HG02981 (cell line): ENCODE measurements at regions not wholly inside any gene's neighbourhood (a gene's known extent, or its start where the extent isn't known, plus 50 kb on each side); places are given as distances from the start of the nearest gene placed in this dataset.
"Not testable (repeated sequence)": the region's sequence is repeated elsewhere in the genome, so short reads cannot be mapped to it uniquely, and the experiment has no call there.

Experiments
- ATAC-seq: cut with Tn5 transposase; IDR thresholded peaks from one replicate; pipeline ENCODE4 v1.9.1; 2021; ENCODE audit warnings: mild to moderate bottlenecking, moderate library complexity; ENCODE audit not compliant: unreplicated experiment

DNA sequence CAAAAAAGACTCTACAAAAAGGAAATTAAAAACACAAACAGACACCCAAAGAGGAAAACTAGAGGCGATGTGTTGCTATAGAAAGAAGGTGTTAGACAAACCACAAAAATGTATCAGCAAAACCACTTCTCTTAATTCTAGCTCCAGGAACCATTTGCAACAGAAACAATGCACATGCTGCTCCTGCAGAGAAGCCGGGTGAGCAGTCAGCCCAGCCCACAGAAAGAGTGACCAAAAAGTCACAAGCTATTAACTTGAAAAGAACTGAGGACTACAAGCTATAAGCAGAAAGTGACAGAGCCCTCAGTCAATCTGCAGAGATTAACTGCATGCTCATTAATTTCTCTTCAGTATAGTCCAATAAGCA, 96.2 kb upstream of the KLHL13 start:
- ATAC-seq, result peak; percentile 82

DNA sequence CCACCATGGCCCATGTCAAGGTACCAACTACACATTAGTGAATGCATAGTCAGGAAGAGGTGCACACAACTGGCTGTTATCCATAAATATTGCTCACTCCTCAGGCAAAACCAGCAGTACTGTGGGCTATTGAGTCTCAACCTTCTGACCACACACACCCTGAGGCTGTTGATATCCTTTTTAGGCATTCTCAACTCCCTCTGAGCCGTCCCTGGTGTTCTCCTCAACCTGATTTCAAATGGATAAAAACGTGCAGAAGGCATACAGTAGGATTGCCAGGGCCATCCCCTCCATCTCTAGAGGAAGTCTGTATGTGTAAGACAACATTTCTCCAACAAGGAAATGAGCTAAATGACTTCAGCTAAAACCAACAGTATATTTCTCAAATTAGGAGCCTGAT, 98.7 kb upstream of the KLHL13 start:
- ATAC-seq, result no peak

DNA sequence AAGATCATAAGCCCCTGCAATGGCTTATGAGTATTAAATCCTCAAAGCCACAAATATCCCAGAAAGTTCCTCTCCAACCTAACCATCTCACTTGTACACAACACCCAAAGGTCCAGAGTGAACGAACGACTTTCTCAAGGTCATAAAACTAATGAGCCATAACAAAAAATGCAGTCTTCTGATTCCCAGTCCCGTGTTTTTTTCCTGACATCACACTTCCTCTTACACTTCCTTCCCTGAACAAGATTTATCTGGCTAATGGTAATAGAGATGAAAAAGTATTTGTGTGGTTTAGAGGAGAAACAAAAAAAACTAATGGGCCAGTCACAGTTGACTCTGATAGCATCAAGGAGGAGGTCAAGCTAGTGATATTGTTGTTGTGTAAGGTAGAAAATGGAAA, 99.5 kb upstream of the KLHL13 start:
- ATAC-seq, result no peak

DNA sequence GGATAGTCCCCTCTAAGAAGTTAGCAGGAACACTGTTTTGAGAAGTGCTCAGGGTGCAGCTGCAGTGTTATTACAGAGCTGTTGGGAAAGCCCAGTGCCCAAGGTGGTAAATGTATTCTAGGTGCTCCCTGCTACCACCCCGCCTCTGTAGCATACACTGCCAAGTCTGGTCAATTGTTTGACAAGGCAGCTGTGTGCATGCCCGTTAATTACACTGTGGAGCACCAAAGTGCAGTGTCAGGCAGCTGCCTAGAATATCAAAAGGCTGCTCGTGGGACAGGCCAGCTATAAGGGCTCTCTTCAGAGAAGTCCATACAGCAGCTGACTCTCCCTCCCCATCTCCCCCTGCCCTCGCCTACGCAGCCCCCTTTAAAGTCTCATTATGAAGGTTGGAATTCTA, 99.9 kb upstream of the KLHL13 start:
- no peak for ATAC-seq

DNA sequence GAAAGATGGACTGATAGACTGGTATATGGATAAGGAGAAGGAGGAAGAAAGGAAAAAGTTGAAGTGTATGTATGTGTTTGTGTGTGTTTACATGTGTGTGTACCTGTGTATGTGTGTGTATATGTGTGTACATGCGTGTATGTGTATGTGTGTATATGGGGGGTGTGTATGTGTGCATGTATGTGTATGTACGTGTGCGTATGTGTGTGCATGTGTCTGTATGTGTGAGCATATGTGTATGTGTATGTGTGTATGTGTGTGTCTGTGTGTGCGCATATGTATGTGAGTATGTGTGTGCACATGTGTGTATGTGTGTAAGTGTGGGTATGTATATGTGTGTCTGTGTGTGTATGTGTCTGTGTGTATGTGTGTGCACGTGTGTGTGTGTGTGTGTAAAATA, 101.5 kb upstream of the KLHL13 start:
- no peak for ATAC-seq

DNA sequence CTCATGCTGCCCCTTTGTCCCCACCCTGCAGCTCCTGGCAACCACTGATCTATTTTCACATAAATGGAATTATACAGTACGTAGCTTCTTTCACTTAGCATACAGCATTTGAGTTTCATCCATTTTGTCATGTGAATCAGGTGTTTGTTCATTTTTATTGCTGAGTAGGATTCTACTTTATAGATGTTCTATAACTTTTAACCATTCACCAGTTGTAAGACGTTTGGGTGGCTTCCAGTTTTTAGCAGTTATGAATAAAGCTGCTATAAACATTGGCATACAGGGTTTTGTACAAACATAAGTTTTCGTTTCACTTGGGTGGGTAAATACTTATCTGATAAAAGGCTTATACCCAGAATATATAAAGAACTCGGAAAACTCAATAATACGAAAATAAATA, 102.3 kb upstream of the KLHL13 start:
- ATAC-seq, result no peak

DNA sequence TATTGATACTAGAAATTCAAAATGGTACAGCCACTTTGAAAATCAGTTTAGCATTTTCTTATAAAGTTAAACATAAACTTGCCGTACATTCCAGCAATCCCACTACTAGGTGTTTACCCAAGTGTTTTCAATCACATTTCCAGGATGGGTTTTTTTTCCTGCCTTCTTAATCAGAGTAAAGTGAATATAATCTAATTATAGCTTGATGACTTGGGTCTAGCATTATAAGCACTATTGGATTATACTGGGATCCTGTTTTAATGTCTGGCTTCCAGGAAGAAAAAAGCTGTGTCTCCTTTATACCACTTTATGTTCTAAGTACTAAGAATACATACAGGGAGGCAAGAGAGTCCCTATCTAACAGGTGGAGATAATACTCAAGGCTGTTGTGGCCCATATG, 103.3 kb upstream of the KLHL13 start:
- ATAC-seq, result no peak

DNA sequence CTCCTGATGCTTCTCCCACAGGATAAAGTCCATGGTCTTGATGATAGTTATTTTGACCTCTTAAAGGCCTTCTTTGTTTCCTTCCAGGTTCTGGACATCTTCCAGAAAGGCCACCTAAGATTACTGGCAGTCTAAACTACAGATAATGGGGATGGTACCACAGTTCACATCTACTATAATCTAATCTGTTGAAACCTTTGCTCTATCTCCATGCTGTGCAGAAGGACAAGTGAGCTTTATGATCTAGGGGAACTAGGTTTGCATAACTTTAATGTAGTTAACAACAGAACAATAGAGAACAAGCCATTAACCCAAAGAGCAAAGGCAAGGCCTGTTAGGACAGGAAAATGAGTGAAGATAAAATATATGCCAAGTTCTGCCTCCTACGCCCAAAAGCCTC, 103.9 kb upstream of the KLHL13 start:
- ATAC-seq, result no peak

DNA sequence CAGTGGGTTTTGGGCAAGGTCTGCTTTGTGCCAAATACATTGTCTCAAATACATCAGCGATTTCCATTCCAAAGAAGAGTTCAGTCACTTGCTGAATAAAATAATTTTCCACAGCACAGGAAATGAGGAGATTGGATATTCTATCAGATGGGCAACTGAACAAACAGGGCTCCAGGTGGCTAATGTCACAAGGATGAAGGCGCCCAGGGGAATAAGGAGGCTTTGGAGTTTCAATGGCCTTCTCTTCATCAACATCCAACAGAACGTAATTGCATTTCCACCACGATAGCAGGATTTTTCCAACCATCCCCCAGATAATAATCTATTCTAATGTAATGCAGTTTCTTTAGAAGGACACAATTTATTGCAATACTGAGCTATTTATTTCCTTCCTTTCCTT, 104.7 kb upstream of the KLHL13 start:
- ATAC-seq, result no peak

DNA sequence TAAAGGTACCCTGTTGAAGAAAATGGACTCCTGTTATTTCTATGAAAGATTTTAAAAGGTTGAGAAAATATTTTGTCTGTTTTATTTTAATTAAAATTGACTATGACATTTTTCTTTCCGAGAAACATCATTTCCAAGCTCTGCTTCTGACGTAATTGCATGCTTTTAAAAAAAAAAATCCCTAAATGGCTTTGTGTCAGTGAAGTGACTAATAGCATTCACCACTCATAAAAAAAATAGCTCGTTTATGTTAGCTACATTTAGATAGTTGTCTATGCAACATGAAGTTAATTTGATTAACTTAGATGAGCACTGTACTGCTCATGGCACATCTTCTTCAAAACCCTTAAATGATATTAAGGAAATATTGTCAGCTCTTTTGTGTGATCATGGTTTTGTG, 105.1 kb upstream of the KLHL13 start:
- ATAC-seq, result no peak

DNA sequence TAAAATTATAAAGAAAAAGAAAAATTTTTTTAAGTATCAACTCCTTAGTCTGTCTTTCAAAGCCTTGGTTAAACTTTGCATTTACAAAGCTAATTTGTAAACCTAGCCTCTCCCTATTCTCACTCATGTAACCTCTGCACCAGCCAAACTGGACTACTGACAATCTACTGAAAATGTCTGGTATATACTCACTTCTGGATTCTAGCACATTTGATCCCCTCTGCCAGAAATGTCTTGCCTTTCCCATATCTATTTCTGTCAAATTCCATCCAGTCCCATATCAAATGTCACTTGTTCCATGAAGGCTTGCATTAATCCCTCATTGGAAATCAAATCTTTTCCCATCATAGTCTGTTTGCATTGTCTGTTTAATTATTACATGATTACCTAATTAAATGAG, 105.8 kb upstream of the KLHL13 start:
- no peak for ATAC-seq

DNA sequence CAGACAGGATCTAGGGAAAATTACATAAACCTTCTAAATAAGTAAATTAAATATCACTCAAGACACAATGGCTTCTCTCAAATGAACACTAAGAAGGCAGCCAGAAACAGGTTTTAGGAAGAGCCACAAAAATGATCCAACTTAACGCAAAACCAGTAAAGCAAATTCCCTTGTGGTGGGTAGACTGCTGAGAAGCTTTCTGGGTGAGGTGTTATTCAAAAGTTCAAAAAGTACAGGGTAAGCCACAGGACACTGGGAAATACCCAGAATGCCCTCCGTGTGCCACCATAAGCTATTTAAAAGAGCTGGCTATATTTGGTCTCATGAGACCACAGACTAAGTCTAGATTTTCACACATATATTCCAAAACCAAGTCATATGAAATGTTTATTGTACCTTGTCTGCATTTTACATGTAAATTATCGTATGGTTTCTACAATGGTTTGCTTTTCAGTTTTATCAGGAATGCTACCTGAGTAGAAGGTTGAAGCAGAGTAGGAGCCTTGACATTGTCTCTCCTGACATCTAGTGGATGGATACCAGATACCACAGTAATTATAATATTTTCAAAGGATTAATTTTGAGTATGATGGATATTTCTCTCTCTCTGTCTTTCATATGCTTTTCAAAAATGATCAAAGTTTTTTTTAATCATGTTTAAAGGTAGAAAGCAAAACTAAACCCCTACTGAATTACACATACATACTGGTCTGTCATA, 109.3 kb upstream of the KLHL13 start:
- peak; percentile 65 for ATAC-seq

DNA sequence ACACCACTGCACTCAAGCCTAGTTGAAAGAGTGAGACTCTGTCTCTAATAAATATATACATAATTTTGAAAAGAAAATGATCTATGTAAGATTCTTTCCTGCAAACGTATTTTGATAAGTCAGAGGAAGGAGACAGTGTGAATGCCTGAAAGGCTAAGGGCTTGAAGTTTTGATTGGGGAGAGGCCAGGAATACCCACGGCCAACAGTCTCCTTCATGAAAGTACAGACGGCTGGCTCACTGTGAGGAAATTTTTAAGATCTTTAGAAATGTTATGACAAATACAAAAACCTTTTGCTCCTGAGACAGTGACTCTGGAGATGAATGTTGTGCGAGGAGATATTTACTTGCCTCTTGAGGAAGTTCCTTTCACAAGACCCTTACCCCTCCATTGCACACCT, 111.4 kb upstream of the KLHL13 start:
- no peak for ATAC-seq

DNA sequence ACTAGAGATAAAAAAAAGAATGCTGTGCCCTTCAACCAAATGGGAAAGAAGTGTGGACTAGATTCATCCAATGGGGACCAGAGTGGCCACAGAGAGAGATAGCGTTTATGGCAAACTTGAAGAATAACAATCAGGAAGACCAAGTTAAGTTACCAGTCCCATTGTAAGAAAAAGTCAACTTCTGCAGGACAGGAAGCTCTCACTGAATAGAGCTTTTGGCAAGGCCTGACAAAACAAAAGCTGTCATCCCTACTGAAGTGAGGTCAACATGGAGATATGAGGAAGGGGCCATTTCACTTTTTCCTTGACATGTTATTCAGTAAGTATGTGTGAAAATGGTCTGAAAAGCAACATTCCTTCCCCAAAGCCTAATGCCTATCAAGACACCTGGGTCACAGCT, 111.8 kb upstream of the KLHL13 start:
- no peak for ATAC-seq

DNA sequence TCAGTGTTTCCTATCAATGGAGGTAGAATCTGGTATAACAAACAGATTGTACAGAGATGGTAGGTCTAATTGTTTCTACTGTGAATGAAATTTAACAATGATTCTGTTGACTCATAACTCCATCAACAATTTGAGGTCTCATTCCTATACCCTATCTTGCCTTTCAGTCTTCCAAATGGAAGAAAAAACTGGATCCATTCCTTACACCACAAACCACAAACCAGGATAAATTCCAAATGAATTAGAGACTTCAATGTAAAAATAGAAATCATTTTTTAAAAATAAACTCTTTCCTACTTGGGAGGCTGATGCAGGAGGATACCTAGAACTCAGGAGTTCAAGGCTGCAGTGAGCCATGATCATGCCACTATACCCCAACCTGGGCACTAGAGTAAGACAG, 114.4 kb upstream of the WDR44 start:
- no peak for ATAC-seq

DNA sequence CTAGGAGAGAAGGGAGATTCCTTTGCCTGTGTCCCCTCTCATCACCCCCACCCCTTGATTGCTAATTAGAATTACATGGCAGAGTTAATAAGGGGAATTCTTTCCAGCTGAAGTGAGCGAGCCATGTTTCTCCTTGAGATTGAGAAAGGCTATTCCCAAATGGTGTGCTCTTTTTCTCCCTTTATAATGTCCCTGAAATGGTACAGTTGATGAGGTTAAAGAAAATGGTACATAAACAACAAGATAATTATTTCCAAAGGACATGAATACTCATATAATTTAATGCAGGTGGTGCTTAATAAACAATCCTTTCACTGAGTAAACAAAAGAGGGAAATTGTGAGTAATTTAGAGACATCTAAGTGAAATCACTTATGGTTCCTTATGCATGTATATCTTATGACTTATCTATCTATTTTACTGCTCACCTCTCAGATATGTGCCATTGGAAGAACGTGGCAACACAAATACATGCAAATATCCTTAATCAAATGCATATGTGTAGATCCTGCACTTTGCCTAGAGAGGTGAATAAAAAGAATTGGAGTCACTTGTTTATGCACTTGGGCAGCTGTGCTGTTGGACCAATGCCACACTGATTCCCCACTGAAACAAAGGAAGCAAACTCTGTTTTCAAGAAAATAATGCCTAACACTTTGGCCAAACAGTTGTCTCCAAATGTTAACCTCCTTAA, 106.6 kb upstream of the WDR44 start:
- ATAC-seq, result no peak

DNA sequence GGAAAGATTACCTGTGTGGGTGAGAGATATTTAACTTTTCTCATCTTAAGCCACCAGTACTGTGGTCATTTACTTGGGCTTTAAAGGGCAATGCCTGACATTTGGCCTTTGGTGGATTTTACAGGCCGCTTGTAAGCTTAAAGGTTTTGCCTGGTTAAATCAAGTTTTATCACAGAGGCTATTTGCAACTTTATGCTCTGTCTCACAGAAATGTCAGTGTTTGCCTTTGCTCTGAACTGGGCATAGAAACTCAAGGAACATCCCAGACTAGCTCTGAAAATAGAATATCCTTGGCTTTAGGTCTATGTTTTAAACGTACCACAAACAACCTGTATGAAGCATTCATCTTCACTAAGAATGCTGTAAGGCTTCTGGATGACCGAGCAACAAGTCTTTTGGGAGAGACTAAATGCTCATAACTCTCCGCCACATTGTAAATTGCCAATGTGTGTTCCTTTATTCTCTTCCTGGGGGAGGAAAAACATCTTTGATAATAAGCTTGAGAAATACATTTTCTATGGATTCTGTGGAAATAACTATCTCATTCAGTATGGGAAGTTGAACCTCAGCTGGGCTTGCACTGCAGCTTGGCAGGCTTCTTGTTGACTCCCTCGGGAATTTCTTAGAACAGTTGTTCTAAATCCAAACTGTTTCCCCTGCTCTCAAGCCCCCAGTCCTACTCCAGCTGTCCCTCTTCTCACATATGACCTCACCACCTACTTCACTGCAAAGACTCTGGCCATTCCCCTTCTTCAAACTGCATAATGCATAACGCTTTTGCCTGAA, 105.8 kb upstream of the WDR44 start:
- no peak for ATAC-seq

DNA sequence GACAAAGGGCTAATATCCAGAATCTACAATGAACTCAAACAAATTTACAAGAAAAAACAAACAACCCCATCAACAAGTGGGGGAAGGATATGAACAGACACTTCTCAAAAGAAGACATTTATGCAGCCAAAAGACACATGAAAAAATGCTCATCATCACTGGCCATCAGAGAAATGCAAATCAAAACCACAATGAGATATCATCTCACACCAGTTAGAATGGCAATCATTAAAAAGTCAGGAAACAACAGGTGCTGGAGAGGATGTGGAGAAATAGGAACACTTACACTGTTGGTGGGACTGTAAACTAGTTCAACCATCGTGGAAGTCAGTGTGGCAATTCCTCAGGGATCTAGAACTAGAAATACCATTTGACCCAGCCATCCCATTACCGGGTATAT, 98.9 kb upstream of the WDR44 start:
- ATAC-seq, result not testable (repeated sequence)

DNA sequence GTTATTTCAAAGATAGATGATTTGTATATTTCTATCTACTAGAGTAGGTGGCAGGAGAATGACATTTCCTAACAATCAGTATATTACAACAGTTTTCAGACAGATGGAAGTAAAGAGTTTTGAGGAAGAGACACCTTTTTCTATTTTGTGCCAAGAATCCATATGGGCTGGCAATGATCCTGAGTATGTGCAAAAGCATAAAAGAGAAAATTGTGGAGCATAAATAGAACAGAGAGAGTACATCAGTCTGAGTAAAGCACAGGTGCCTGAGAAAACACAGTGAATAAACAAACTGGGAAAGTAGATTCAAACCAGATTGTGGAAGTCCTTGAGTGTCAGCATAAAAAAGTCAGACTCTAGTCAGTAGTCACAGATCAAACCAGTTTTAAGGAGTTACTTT, 96.8 kb upstream of the WDR44 start:
- no peak for ATAC-seq

DNA sequence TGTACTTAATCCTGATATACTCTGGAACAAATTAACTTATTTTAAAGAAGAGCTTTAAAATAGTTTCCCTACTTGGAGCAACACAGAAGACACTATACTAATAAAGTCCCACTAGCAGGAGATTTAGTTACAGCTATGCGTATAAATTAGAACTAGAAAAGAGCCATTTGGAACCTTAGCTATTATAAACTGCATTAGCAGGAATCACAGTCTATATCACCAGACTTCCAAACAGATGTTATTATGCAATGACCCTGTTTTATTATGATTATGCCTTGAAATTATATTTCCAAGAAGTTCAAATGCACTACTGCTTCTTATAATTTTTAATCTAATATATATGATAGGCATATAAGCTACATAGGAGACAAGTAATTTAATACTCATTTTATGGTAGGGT, 95.5 kb upstream of the WDR44 start:
- ATAC-seq, result no peak

DNA sequence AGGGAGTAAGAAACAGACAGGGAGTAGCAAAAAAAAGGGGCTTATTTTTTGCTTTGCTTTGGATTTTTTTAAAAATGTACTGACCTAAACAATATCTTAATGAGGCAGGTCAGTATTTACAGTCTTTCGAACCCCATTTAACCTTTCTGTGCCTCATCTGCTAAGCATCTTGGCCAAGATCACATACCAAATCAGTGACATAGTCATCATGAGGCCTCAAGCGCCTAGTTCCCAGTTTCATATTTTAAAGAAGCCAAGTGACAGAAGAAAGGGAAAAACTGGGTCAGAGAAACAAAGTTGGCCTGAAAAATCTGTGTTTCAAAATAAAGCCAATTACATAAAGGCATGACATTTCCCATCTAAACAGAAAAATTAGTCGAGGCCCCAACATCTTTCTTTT, 94.6 kb upstream of the WDR44 start:
- ATAC-seq, result no peak

DNA sequence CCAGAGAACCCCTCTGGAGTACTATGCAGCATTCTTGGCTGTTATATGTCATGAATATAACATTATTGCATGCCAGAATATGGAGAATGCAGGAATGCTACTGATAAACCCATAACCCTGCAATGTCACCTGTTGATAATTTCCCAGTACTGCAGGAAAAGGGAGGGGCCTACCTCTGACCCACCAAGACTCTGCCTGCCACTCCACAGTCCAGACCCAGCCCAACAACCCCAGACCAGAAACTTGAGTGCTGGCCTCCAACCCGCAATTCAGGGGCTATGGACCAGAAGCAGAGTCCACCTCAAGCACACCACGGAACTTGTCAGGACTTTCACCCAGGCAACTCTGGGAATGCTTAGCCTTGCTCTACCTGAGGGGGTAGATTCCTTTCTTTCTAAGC, 92.9 kb upstream of the WDR44 start:
- no peak for ATAC-seq
